Endodermal cell (in vitro differentiated cells): ENCODE measurements at regions not wholly inside any gene's neighbourhood (a gene's known extent, or its start where the extent isn't known, plus 50 kb on each side); places are given as distances from the start of the nearest gene placed in this dataset.

Experiments
- DNase-seq: peaks from one replicate; pipeline ENCODE4 v3.0.0-alpha.2; 2017
- H3K27ac ChIP-seq: 2 replicates; pipeline ENCODE4 v1.5.1; 2013; ENCODE audit warnings: mild to moderate bottlenecking, low read depth, low read length, moderate library complexity
- H3K27me3 ChIP-seq: 2 replicates; pipeline ENCODE4 v1.6.1; 2013; ENCODE audit warnings: mild to moderate bottlenecking, low read length, moderate library complexity; ENCODE audit not compliant: insufficient read depth, control insufficient read depth, poor library complexity, severe bottlenecking
- H3K36me3 ChIP-seq: 2 replicates; pipeline ENCODE4 v1.7.0; 2013; ENCODE audit warnings: mild to moderate bottlenecking, low read length, moderate library complexity; ENCODE audit not compliant: control insufficient read depth, insufficient read depth
- H3K4me1 ChIP-seq: one replicate; pipeline ENCODE4 v1.7.0; 2013; ENCODE audit warnings: low read length; ENCODE audit not compliant: control insufficient read depth, insufficient read depth
- H3K4me3 ChIP-seq: 2 replicates; pipeline ENCODE4 v1.5.1; 2013; ENCODE audit warnings: mild to moderate bottlenecking, low read length, moderate library complexity
- H3K9ac ChIP-seq: 2 replicates; pipeline ENCODE4 v1.6.1; 2013; ENCODE audit warnings: mild to moderate bottlenecking, low read length, moderate library complexity; ENCODE audit not compliant: poor library complexity, severe bottlenecking; ENCODE audit errors: extremely low read depth
- H3K9me3 ChIP-seq: 2 replicates; pipeline ENCODE4 v1.6.1; 2013; ENCODE audit warnings: mild to moderate bottlenecking, low read length, moderate library complexity; ENCODE audit not compliant: control insufficient read depth
- H3K27ac Mint-ChIP-seq: 2 replicates; pipeline ENCODE4 v1.8.0; 2020; ENCODE audit warnings: mixed read lengths
- H3K27me3 Mint-ChIP-seq: 2 replicates; pipeline ENCODE4 v1.8.0; 2021; ENCODE audit warnings: mild to moderate bottlenecking, mixed read lengths; ENCODE audit not compliant: insufficient read depth
- H3K36me3 Mint-ChIP-seq: 2 replicates; pipeline ENCODE4 v1.8.0; 2020; ENCODE audit warnings: low read depth, mixed read lengths
- H3K4me1 Mint-ChIP-seq: 2 replicates; pipeline ENCODE4 v1.8.0; 2020; ENCODE audit warnings: mixed read lengths
- H3K4me3 Mint-ChIP-seq: 2 replicates; pipeline ENCODE4 v1.8.0; 2020; ENCODE audit warnings: mild to moderate bottlenecking, moderate library complexity, mixed read lengths
- H3K9me3 Mint-ChIP-seq: 2 replicates; pipeline ENCODE4 v1.8.0; 2020; ENCODE audit warnings: mild to moderate bottlenecking, mixed read lengths
- CTCF ChIP-seq: fragments of 200-600 bp; sonication (generic); conservative IDR thresholded peaks from 2 replicates; pipeline ENCODE4 v1.5.0; 2021; ENCODE audit warnings: antibody characterized with exemption, mild to moderate bottlenecking
- WGBS, 2 experiments: methylation state at CpG; one replicate each; pipeline versions ENCODE4 v1.1.5 to v1.1.7; 2013; ENCODE audit warnings: missing lambda C conversion rate in 2 of 2, mixed read lengths in 1 of 2; ENCODE audit not compliant: insufficient coverage in 1 of 2, insufficient read length in 1 of 2; 5-methylcytosine and 5-hydroxymethylcytosine counted together

- 88 to 89% methylated on average over 6 to 19 of the region's 19 CpGs for WGBS, 2 experiments
- no peak overlapping the region for H3K9ac ChIP-seq
- Mint-ChIP-seq H3K4me3 (no peak overlapping the region), H3K27ac (no peak overlapping the region), H3K27me3 (peaks cover 60% of the 10 kb centered on the region), H3K4me1 (peaks cover 8% of the 10 kb centered on the region), H3K9me3 (no peaks in the 10 kb centered on the region), H3K36me3 (no peaks in the 10 kb centered on the region)
- H3K27ac ChIP-seq: no peak overlapping the region
- H3K9me3 ChIP-seq: no peaks in the 10 kb centered on the region
- peaks cover 75% of the 10 kb centered on the region for H3K27me3 ChIP-seq
- TF ChIP-seq CTCF: no peak
- no peaks in the 10 kb centered on the region for H3K4me1 ChIP-seq
- no peaks in the 10 kb centered on the region for H3K36me3 ChIP-seq
- peak; percentile 52 for DNase-seq
- H3K4me3 ChIP-seq: no peak overlapping the region
These were observed 150.6 kb upstream of the FRMD4B start for GRCh38 chr3:69536306-69537020.

GRCh38 chr3:69535613-69536012, 149.7 kb upstream of the FRMD4B start:
- H3K4me1 Mint-ChIP-seq: no peaks in the 10 kb centered on the region

GRCh38 chr3:69532547-69533224, 146.8 kb upstream of the FRMD4B start:
- Mint-ChIP-seq H3K36me3 (no peaks in the 10 kb centered on the region), H3K4me1 (no peaks in the 10 kb centered on the region), H3K4me3 (no peak overlapping the region), H3K9me3 (no peaks in the 10 kb centered on the region), H3K27me3 (peaks cover 56% of the 10 kb centered on the region), H3K27ac (no peak overlapping the region)
- H3K9ac ChIP-seq: no peak overlapping the region
- no peaks in the 10 kb centered on the region for H3K9me3 ChIP-seq
- H3K4me1 ChIP-seq: no peaks in the 10 kb centered on the region
- no peak for TF ChIP-seq CTCF
- DNase-seq: no peak
- no peaks in the 10 kb centered on the region for H3K36me3 ChIP-seq
- H3K4me3 ChIP-seq: no peak overlapping the region
- peak overlapping the region; percentile 79 for H3K27ac ChIP-seq
- 84 to 90% methylated on average over 2 to 5 of the region's 5 CpGs for WGBS, 2 experiments
- peaks cover 78% of the 10 kb centered on the region for H3K27me3 ChIP-seq

More at GRCh38 chr3:69535613-69536012, 149.7 kb upstream of the FRMD4B start:
- Histone ChIP-seq H3K27ac (no peak overlapping the region), H3K9me3 (no peaks in the 10 kb centered on the region), H3K4me1 (no peaks in the 10 kb centered on the region), H3K4me3 (no peak overlapping the region), H3K36me3 (no peaks in the 10 kb centered on the region), H3K9ac (no peak overlapping the region), H3K27me3 (peaks cover 74% of the 10 kb centered on the region)
- Mint-ChIP-seq H3K27ac (no peak overlapping the region), H3K27me3 (peaks cover 58% of the 10 kb centered on the region), H3K9me3 (no peaks in the 10 kb centered on the region), H3K4me3 (no peak overlapping the region), H3K36me3 (no peaks in the 10 kb centered on the region)
- no peak for DNase-seq
- 90 to 94% methylated on average over 7 to 9 of the region's 9 CpGs for WGBS, 2 experiments
- peak; percentile 56 for TF ChIP-seq CTCF
